Hepatocyte (in vitro differentiated cells): ENCODE measurements at regions not wholly inside any gene's neighbourhood (a gene's known extent, or its start where the extent isn't known, plus 50 kb on each side); places are given as distances from the start of the nearest gene placed in this dataset.

ENCODE experiments used
- EZH2 ChIP-seq: fragments of 200-600 bp; sonication (generic); IDR thresholded peaks from 2 replicates; pipeline ENCODE4 v1.6.1; 2016; ENCODE audit warnings: antibody characterized with exemption, mild to moderate bottlenecking, borderline replicate concordance
- TF ChIP-seq, protein P1 (sequence below): fragments of 200-600 bp; sonication (generic); IDR thresholded peaks from 2 replicates; pipeline ENCODE4 v1.5.1; 2016; ENCODE audit warnings: antibody characterized with exemption, mild to moderate bottlenecking; ENCODE audit not compliant: poor library complexity

DNA sequence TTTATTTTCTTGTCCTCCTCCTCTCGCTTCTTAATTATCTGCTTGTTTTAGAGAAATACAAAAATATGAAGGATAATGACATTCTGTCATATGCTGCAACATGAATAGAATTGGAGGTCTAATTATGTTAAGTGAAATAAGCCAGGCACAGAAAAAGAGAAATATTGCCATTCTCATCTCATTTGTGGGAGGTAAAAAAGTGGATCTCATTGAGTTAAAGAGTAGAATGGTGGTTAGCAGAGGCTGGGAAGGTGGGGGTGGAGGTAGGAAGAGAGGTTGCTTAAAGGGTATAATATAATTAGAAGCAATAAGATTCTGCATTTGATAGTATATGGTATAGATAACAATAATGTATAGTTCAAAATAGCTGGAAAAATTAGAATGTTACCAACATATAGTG is 231.3 kb downstream of the JRKL start:
- TF ChIP-seq, protein P1, sequence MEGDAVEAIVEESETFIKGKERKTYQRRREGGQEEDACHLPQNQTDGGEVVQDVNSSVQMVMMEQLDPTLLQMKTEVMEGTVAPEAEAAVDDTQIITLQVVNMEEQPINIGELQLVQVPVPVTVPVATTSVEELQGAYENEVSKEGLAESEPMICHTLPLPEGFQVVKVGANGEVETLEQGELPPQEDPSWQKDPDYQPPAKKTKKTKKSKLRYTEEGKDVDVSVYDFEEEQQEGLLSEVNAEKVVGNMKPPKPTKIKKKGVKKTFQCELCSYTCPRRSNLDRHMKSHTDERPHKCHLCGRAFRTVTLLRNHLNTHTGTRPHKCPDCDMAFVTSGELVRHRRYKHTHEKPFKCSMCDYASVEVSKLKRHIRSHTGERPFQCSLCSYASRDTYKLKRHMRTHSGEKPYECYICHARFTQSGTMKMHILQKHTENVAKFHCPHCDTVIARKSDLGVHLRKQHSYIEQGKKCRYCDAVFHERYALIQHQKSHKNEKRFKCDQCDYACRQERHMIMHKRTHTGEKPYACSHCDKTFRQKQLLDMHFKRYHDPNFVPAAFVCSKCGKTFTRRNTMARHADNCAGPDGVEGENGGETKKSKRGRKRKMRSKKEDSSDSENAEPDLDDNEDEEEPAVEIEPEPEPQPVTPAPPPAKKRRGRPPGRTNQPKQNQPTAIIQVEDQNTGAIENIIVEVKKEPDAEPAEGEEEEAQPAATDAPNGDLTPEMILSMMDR = no peak
- TF ChIP-seq EZH2 = no peak
